HCT116 (cell line): ENCODE measurements at regions not wholly inside any gene's neighbourhood (a gene's known extent, or its start where the extent isn't known, plus 50 kb on each side); places are given as distances from the start of the nearest gene placed in this dataset.

Experiments used
- POLR2AphosphoS5 ChIP-seq: IDR thresholded peaks from 2 replicates; pipeline ENCODE4 v1.6.1; 2011; ENCODE audit warnings: mild to moderate bottlenecking, low read depth, low read length, moderate library complexity
- RAD21 ChIP-seq: IDR thresholded peaks from 2 replicates; pipeline ENCODE4 v1.6.1; 2012; ENCODE audit warnings: low read depth, mild to moderate bottlenecking
- ZNF274 ChIP-seq: fragments of 200-500 bp; sonication (Bioruptor generic); IDR thresholded peaks from 2 replicates; pipeline ENCODE4 v1.6.1; 2014; ENCODE audit warnings: mild to moderate bottlenecking, low read depth, low read length, inconsistent platforms

GRCh38 chr12:125247477-125247876 is 182.2 kb downstream of the AACS start:
- no peak for TF ChIP-seq RAD21
- no peak for TF ChIP-seq ZNF274
- no peak for TF ChIP-seq POLR2AphosphoS5
